ENCODE measurements at regions not wholly inside any gene's neighbourhood (a gene's known extent, or its start where the extent isn't known, plus 50 kb on each side); places are given as distances from the start of the nearest gene placed in this dataset.

GRCh38 chr5:58069846-58070245 lies 390.0 kb downstream of the PLK2 start:
- TF ChIP-seq CTCF (IDR thresholded peaks at IDR 0.05; ENCODE audit: low read depth, low read length), result no peak
- no peak for TF ChIP-seq POLR2A (IDR thresholded peaks at IDR 0.05; ENCODE audit: extremely low read depth, insufficient read length)
- TF ChIP-seq MAX (IDR thresholded peaks at IDR 0.05; ENCODE audit: low read depth, low read length), result no peak
- no peak for TF ChIP-seq MYC (IDR thresholded peaks at IDR 0.05; ENCODE audit: low read depth, low read length)
